Erythroblast (primary cell): ENCODE measurements at regions not wholly inside any gene's neighbourhood (a gene's known extent, or its start where the extent isn't known, plus 50 kb on each side); places are given as distances from the start of the nearest gene placed in this dataset.

Experiments used
- GATA1 ChIP-seq: IDR thresholded peaks from 2 replicates; pipeline ENCODE4 v1.6.1; 2011; ENCODE audit warnings: low read depth, mild to moderate bottlenecking, control low read depth, low read length, moderate library complexity
- POLR2A ChIP-seq: IDR thresholded peaks from 2 replicates; pipeline ENCODE4 v1.6.1; 2011; ENCODE audit warnings: mild to moderate bottlenecking, low read length

GRCh38 chrX:155666741-155667140, 54.0 kb upstream of the TMLHE start:
- TF ChIP-seq POLR2A (no peak), GATA1 (no peak)
